HG03571 (cell line): ENCODE measurements at regions not wholly inside any gene's neighbourhood (a gene's known extent, or its start where the extent isn't known, plus 50 kb on each side); places are given as distances from the start of the nearest gene placed in this dataset.
"Not testable (repeated sequence)": the region's sequence is repeated elsewhere in the genome, so short reads cannot be mapped to it uniquely, and the experiment has no call there.

ENCODE experiments used
- ATAC-seq: cut with Tn5 transposase; IDR thresholded peaks from one replicate; pipeline ENCODE4 v1.9.1; 2021; ENCODE audit not compliant: unreplicated experiment

- ATAC-seq = no peak
Observed at GRCh38 chr1:30084909-30085571, 638.3 kb downstream of the MATN1 start.

- ATAC-seq = no peak
Observed at GRCh38 chr1:30083800-30084464, 639.5 kb downstream of the MATN1 start.

GRCh38 chr1:30081379-30082102 is 641.8 kb downstream of the MATN1 start:
- no peak for ATAC-seq

GRCh38 chr1:30075916-30076315 is 647.5 kb downstream of the MATN1 start:
- ATAC-seq = not testable (repeated sequence)

- no peak for ATAC-seq
Observed at GRCh38 chr1:30068787-30069472, 654.5 kb downstream of the MATN1 start.

- no peak for ATAC-seq
Observed at GRCh38 chr1:30064547-30064946, 658.8 kb downstream of the MATN1 start.

- ATAC-seq = no peak
Observed at GRCh38 chr1:30063621-30064280, 659.6 kb downstream of the MATN1 start.

GRCh38 chr1:30061292-30062220 is 661.8 kb downstream of the MATN1 start:
- no peak for ATAC-seq

- no peak for ATAC-seq
Observed at GRCh38 chr1:30060738-30061137, 662.6 kb downstream of the MATN1 start.

GRCh38 chr1:30058970-30059369 is 664.4 kb downstream of the MATN1 start:
- no peak for ATAC-seq

GRCh38 chr1:30054126-30054525 is 669.3 kb downstream of the MATN1 start:
- no peak for ATAC-seq

- no peak for ATAC-seq
Observed at GRCh38 chr1:30052178-30052577, 671.2 kb downstream of the MATN1 start.

GRCh38 chr1:30051777-30052176 is 671.6 kb downstream of the MATN1 start:
- no peak for ATAC-seq

- ATAC-seq = no peak
Observed at GRCh38 chr1:30049748-30050296, 673.6 kb downstream of the MATN1 start.

GRCh38 chr1:30048905-30049304 is 674.5 kb downstream of the MATN1 start:
- no peak for ATAC-seq

GRCh38 chr1:30047576-30047975 is 675.8 kb downstream of the MATN1 start:
- ATAC-seq = no peak

GRCh38 chr1:30046751-30047150 is 676.6 kb downstream of the MATN1 start:
- no peak for ATAC-seq

- ATAC-seq = no peak
Observed at GRCh38 chr1:30045304-30046090, 677.9 kb downstream of the MATN1 start.

GRCh38 chr1:30044656-30045144 is 678.7 kb downstream of the MATN1 start:
- ATAC-seq = no peak
